Left ventricle myocardium inferior (tissue), 1 donor: ENCODE measurements at regions not wholly inside any gene's neighbourhood (a gene's known extent, or its start where the extent isn't known, plus 50 kb on each side); places are given as distances from the start of the nearest gene placed in this dataset.

Experiments used
- DNase-seq: peaks from one replicate; pipeline ENCODE4 v3.0.0-alpha.2; 2020
- H3K27ac ChIP-seq: fragments of 200-600 bp; replicated peaks from 2 replicates; pipeline ENCODE4 v1.8.0; 2021
- H3K27me3 ChIP-seq: fragments of 200-600 bp; 2 replicates; pipeline ENCODE4 v1.8.0; 2021; ENCODE audit warnings: low read depth
- H3K36me3 ChIP-seq: fragments of 200-600 bp; 2 replicates; pipeline ENCODE4 v1.8.0; 2021
- H3K4me1 ChIP-seq: fragments of 200-600 bp; 2 replicates; pipeline ENCODE4 v1.8.0; 2021
- H3K4me3 ChIP-seq: fragments of 200-600 bp; 2 replicates; pipeline ENCODE4 v1.8.0; 2021; ENCODE audit warnings: mild to moderate bottlenecking, moderate library complexity
- H3K9me3 ChIP-seq: fragments of 200-600 bp; replicated peaks from 2 replicates; pipeline ENCODE4 v1.8.0; 2021
- CTCF ChIP-seq: fragments of 200-600 bp; IDR thresholded peaks from 2 replicates; pipeline ENCODE4 v1.8.0; 2021; ENCODE audit warnings: antibody characterized with exemption, mild to moderate bottlenecking, borderline replicate concordance
- intact Hi-C: fragments of 100-400 bp; cut with micrococcal nuclease; formaldehyde crosslinking; loops from one replicate; pipeline ENCODE4 v1.11.0; 2022
- donor health status: DM: no; HTN: yes; CAD: no; lungs with severe emphysema.

DNA sequence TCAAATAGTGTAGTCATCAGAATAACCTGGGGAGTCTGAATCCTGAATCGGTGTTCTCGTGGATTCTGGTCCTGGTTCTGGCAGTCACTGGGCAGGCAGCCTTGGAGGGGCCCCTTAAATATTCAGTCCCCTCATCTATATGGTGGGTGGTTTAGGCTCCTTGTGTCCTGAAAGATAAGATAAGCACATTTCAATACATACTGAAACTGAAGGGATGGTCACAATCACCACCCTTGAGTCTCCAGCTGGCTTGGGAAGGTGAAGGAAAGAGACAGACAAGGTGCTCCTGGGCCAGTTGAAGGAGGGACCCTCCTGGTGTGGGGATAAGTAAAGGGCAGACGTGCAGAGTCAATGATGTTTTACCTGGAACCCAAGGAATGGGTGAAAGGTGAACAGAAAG, 146.7 kb downstream of the CXCL12 start:
- Histone ChIP-seq H3K9me3 (no peaks in the 10 kb centered on the region), H3K4me3 (no peak overlapping the region), H3K27me3 (no peaks in the 10 kb centered on the region), H3K36me3 (no peaks in the 10 kb centered on the region), H3K27ac (no peak overlapping the region), H3K4me1 (peaks cover 11% of the 10 kb centered on the region)
- no peak for DNase-seq
- intact Hi-C loops: no loop called here
- no peak for TF ChIP-seq CTCF

- intact Hi-C loops: no loop called here
- Histone ChIP-seq H3K27ac (no peak overlapping the region), H3K27me3 (no peaks in the 10 kb centered on the region), H3K4me1 (peaks cover 11% of the 10 kb centered on the region), H3K36me3 (no peaks in the 10 kb centered on the region), H3K4me3 (no peak overlapping the region), H3K9me3 (no peaks in the 10 kb centered on the region)
- no peak for DNase-seq
- no peak for TF ChIP-seq CTCF
Observed at GRCh38 chr10:44237364-44238049, 147.4 kb downstream of the CXCL12 start.

GRCh38 chr10:44235363-44235762, 149.5 kb downstream of the CXCL12 start:
- no peak for DNase-seq
- Histone ChIP-seq H3K27ac (no peak overlapping the region), H3K27me3 (no peaks in the 10 kb centered on the region), H3K36me3 (no peaks in the 10 kb centered on the region), H3K4me3 (no peak overlapping the region), H3K9me3 (peaks cover 13% of the 10 kb centered on the region), H3K4me1 (peaks cover 5% of the 10 kb centered on the region)
- intact Hi-C loops: no loop called here
- no peak for TF ChIP-seq CTCF

DNA sequence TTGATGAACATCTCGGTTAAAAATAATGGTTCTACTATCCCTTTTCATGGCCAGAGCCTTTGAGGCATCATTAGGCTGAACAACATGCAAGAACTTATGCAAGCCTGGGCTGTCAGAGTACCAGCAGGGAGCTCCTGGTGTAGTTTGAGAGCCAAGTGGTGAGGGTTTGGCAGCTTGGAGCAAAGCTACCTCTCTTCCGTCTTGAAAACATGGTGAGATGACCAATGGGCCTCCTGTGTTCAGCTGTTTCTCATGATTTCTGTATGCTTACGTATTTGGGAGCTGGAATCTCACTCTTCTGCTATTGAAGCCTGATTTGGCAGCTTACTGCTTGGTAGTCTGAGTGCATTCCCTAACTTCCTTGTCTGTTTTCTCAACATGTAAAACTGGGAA, 150.4 kb downstream of the CXCL12 start:
- no peak for TF ChIP-seq CTCF
- no peak overlapping the region for H3K4me3 ChIP-seq
- H3K36me3 ChIP-seq: no peaks in the 10 kb centered on the region
- DNase-seq: no peak
- peaks cover 13% of the 10 kb centered on the region for H3K9me3 ChIP-seq
- H3K4me1 ChIP-seq: no peaks in the 10 kb centered on the region
- H3K27ac ChIP-seq: peak overlapping the region; percentile 38
- intact Hi-C loops: no loop called here
- H3K27me3 ChIP-seq: no peaks in the 10 kb centered on the region

DNA sequence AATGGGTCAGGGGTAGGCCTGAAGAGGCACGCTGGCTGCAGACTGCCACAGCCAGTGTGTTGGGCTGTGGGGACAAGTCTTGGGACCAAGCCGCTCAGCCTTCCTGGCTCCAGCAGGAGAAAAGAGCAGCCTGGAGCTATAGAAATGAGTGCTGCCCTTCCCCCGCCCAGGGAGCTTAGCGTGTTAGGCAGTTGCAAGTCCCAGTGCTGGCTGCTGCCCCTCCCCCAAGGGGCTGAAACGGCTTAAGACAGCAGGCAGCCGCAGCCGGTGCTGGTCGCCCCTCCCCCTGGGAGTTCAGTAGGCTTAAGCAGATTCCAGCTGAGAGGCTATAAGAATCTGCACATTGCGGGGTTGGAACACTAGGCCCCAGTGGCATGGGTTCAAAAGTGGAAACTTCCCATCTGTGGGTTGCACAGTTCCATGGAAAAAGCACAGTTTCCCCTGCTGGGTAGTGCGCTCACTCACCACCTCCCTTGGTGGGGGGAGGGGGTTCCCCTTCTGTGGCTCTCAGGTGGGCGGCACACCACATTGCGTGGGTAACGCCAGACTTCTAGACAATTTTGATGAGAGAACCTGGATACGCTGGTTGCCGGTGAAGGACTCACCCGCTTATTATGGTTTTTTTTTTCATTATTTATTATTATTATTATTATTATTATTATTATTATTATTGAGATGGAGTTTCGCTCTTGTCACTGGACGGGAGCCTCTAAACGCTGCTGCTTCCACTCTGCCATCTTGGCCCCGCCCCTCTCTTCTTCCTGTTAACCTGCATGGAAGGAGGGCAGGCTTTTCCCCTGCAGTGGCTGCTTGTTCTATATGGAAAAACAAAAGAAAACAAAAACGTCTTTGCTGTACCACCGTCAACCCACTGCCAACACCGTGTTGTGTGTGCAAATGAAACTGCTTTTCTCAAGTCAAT, 151.1 kb downstream of the CXCL12 start:
- peak; percentile 68 for DNase-seq
- Histone ChIP-seq H3K4me3 (no peak overlapping the region), H3K27ac (peak overlapping the region; percentile 38), H3K9me3 (peaks cover 13% of the 10 kb centered on the region), H3K36me3 (no peaks in the 10 kb centered on the region), H3K27me3 (no peaks in the 10 kb centered on the region), H3K4me1 (no peaks in the 10 kb centered on the region)
- no peak for TF ChIP-seq CTCF
- intact Hi-C loops: no loop called here
